A673 (cell line): ENCODE measurements at regions not wholly inside any gene's neighbourhood (a gene's known extent, or its start where the extent isn't known, plus 50 kb on each side); places are given as distances from the start of the nearest gene placed in this dataset.

ENCODE experiments used
- CTCF ChIP-seq: fragments of 300-800, 200-600 bp; sonication (generic); conservative IDR thresholded peaks from 2 replicates; pipeline ENCODE4 v1.5.1; 2017; ENCODE audit warnings: low read depth, mild to moderate bottlenecking, antibody characterized with exemption, low read length, moderate library complexity, mixed read lengths
- EZH2 ChIP-seq: fragments of 200-600 bp; sonication (generic); IDR thresholded peaks from 2 replicates; pipeline ENCODE4 v1.6.1; 2017; ENCODE audit warnings: borderline replicate concordance, low read depth, mild to moderate bottlenecking, mixed read lengths, antibody characterized with exemption, low read length; ENCODE audit not compliant: poor library complexity, severe bottlenecking

GRCh38 chr11:92628401-92629292 lies 340.8 kb upstream of the MTNR1B start:
- no peak for TF ChIP-seq CTCF
- no peak for TF ChIP-seq EZH2
